ENCODE measurements at regions not wholly inside any gene's neighbourhood (a gene's known extent, or its start where the extent isn't known, plus 50 kb on each side); places are given as distances from the start of the nearest gene placed in this dataset.
"Not testable (repeated sequence)": the region's sequence is repeated elsewhere in the genome, so short reads cannot be mapped to it uniquely, and the experiment has no call there.

GRCh38 chr12:116361414-116362223 lies 84.1 kb upstream of the MED13L start:
- no peak for FAIRE-seq

- no peak for FAIRE-seq
Measured at GRCh38 chr12:116365114-116365513, 87.6 kb upstream of the MED13L start.

- no peak for FAIRE-seq
Measured at GRCh38 chr12:116365606-116366455, 88.3 kb upstream of the MED13L start.

DNA sequence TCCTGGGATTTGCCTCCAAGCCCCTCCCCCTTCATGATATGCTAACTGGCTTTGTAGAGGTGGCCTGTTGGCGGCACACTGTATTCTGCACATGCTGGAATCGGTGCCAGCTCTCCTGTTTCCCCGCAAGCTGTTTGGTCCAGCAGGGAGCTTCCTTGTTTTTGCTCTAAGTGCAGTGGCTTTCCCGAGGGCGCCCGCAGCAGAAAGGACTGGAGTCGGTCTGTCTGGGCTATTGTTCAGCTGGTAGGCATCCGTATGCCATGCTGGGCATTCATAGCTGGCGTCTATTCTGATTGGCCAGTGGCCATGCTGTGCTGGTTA lies 88.9 kb upstream of the MED13L start:
- FAIRE-seq, result no peak

GRCh38 chr12:116366824-116367223 lies 89.3 kb upstream of the MED13L start:
- no peak for FAIRE-seq

DNA sequence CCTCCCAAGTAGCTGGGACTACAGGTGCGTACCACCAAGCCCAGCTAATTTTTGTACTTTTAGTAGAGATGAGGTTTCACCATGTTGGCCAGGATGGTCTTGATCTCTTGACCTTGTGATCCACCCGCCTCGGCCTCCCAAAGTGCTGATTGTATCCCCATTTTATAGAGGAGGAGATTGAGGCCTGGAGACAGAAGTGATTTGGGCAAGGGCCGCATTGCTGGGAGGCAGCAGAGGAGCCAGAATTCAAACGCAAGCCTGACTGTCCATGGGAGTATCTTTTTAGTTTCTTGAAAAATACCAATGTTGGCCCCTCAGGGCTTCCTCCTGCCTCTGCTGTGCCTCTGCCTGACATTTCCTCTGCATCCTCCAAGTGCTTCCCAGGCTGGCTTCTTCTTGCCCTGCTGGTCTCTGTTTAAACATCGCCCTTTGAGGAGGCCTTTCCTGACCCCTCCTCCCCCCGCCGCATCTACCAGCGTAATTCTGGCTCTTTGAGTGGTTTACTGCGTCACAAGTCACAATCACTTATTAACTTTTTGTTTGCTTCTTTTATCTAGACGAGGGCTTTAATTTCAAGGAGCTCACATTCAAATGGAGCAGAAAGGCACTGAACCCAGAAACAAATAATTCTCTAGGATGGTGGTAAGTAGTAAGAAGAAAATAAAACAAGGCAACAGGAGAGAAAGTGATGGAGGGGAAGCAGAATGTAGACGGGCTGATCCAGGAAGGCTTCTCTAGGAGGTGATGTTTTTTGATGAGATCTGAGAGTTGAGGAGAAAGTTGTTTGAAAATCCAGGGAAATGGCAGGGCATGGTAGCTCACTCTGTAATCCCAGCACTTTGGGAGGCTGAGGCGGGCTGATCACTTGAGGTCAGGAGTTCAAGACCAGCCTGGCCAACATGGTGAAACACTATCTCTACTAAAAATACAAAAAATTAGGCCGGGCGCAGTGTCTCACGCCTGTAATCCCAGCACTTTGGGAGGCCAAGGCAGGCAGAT lies 91.0 kb upstream of the MED13L start:
- no peak for FAIRE-seq

- FAIRE-seq, result no peak
Measured at GRCh38 chr12:116370004-116370404, 92.5 kb upstream of the MED13L start.

DNA sequence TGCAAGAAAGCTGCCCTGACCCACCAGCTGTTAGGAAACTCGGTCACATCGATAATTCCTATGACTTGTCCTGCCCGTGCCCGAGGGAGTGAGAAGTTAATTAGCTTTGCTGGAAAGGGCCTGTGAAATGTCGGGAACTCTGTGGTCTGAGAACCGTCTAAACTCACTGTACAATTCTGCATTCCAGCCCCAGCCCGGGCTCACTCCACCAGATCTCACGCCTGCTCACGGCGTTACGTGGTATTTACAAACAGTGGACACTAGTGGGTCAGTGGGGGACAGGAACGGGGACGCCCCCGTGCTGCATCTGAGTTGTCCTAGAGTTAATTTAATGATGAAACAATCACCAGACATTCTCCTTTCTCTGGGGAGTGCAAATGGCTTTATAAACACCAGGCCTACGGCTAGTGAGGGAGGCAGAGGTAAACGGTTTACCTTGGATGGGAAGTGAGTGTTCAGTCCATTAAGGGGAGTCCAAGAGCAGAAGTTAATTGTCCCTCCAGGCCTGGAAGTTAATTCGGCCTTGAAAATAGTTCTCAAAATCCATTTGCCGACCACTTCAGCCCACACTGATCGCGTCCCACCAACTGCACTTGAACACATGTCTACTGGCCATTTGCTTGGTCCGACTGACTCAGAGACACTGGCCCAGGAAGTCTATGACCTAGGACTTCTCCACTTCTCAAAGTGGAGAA lies 93.5 kb upstream of the MED13L start:
- FAIRE-seq, result no peak

- FAIRE-seq, result no peak
Measured at GRCh38 chr12:116372815-116373214, 95.3 kb upstream of the MED13L start.

DNA sequence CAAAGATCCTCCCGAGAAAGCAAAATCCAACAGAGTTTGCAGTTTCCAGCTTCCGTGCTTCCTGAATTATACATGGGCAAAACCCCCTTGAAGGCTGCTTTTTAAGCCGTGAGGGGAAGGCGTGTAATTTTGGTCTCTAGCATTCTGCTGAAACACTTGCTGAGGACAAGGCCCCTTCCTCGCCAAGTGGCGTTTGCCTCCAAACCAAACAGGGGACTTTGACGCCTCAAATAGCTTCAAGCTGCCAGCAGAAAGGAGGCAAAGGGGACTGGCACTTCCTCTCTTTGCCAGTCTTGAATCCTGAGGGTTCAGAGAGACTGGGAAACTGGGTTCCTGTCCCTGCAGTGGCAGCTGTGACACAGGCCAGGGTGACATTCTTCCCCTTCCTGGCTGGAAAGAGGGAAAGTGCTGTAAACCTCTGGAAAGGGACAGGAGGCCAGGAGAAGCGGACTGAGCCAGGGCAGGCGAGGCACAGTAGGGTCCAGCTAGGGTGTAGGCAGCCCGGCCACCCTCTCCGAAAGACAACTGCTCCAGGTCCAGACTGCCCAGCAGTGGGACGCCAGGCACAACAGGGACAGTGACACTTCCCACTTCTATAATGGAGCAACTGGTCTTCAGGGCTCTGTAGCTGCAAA lies 96.2 kb upstream of the MED13L start:
- FAIRE-seq, result no peak

DNA sequence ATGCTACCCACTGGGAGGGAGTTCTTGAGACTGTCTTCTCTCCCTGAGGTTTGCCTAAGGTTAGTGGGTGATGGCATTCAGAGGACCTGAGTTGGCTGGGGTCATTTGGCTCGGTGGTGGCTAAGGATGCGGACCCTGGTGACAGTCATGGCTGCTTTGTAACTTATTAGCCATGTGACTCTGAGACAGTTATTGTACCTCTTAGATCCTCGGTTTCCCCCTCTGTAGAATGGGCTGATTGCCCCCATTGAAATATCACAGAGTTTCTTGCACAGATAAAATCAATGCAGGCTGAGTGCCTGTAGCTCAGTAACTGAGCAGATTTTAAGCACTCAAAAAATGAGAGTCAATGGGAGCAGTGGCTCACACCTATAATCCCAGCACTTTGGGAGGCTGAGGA lies 96.7 kb upstream of the MED13L start:
- no peak for FAIRE-seq

DNA sequence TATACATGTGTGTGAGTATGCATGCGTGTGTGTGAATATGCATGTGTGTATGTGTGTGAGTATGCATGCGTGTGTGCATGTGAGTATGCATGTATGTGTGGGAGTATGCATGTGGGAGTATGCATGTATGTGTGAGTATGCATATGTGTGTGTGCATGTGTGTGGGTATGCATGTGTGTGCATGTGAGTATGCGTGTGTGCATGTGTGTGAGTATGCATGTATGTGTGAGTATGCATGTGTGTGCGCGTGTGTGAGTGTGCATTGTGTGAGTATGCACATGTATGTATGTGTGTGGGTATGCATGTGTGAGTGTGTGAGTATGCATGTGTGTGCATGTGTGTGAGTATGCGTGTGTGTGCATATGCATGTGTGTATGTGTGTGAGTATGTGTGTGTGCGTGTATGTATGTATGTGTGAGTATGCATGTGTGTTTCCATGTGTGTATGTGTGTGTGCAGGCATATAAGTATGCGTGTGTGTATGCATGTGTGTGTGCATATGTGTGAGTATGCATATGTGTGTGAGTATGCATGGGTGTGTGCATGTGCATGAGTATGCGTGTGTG lies 97.9 kb upstream of the MED13L start:
- no peak for FAIRE-seq

DNA sequence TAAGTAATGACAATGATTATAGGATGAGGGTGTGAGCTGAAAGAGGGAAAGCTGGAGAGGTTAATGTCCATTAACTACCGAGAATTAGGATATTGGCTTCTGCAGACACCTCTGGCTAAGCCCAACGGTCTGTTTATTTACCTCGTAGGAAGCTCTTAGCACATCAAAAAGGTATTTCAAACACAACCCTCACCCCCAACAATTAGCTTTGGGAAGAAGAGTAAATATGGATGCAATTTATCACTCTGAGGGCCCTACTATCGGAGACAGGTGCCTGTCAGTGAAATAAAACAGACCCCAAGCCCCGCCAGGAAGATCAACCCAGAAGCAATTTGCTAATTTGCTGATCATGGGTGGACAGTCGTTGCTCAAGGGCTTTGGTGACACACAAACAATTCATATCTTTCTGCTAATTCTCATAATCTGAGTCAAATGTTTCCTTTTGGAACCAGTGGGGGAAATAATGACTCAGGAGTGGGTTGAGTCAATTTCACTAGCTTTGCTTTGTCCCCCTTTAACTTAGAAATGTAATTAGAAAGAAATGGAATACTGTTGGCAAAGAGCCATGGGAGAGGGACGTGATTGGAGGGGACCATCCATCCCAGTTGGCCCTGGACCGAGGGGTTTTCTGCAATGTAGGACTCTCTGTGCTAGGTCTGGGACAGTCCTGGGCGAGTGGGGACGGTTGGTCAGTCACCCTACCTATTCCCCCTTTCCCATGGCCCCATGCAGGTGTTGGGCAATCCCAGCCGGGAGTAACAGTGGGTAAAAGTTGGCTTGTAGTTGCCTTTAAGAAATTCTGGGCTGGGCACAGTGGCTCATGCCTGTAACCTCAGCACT lies 99.1 kb upstream of the MED13L start:
- no peak for FAIRE-seq

- FAIRE-seq, result not testable (repeated sequence)
Measured at GRCh38 chr12:116377194-116377571, 99.7 kb upstream of the MED13L start.

DNA sequence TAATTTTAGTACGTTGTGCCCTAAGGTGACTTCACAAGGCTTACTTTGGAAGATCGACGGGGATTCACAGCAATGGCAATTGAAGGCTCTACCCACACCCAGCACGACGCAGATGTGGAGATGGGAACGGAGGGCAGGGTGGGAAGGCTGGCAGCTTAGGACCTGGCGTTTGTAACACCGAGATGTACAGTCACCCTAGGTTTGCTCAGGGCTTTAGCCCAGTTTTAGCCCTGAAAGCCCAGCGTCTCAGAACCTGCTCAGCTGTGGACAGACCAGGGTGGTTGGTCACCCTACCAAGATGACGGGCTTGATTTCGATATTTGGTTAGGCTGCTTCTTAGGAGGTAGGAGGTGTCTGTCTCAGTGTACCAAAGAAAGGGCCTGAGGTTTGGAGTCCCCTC lies 100.5 kb upstream of the MED13L start:
- no peak for FAIRE-seq

DNA sequence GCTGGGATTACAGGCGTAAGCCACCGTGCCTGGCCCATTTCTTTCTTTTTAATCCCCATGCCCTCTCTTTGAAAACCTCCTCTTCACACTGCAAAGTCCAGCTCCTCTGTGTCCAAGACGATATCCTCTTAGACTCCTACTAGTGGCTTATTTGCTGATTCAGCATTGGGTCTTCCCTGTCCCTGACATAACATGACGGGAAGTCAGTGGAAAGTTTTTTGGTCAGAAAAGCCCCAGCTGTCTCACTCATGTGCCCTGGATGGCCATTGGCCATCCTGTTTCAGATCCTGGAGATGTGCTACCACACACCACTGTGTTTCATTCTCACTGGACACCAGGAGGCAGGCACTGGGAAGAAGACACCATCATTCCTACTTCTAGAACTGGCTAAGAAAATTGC lies 102.6 kb upstream of the MED13L start:
- no peak for FAIRE-seq

- not testable (repeated sequence) for FAIRE-seq
Measured at GRCh38 chr12:116380740-116381139, 103.2 kb upstream of the MED13L start.

GRCh38 chr12:116381240-116381743 lies 103.8 kb upstream of the MED13L start:
- no peak for FAIRE-seq

DNA sequence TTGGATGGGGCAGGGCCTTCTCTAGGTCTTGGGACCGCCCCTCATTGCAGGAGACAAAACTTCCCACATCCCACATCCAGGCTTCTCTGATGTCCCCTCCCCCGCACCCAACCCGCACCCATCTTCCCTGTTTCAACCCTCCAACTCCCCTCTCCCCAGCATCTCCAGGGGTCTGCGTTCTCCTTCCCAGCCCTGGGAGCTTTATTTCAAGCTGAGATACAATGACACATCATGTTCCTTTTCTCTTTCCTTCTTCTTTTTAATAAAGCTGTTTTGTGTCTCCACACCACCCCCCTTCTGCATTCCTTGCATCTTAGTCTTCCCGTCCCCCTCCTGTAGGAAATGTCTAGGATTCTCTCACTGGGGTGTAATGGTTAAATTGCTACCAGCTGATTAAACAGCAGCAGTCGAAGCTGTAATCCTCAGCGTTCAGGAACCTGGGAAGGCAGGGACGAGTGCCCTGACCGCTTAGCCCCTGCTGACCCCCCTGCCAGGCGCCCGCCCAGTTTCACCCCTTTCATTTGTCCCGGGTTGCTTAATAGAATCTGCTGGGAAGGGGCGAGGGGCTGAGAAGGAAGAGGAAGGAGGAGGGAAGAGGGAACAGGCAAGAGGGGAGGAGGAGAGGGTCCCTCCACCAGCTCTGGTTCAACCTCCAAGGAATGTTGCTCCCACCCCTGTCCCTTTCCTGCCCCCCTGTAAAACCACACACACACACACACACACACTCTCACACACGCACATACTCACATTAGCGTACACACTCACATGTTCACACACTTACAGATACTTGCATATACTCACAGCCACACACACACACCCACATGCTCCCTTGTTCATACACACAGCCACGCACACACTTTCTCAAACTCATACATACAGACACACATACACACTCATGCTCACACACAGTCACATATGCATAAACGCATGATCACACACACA lies 104.5 kb upstream of the MED13L start:
- no peak for FAIRE-seq

Measured in A204.1 (cell line).